Kidney tubule cell (primary cell): ENCODE measurements at regions not wholly inside any gene's neighbourhood (a gene's known extent, or its start where the extent isn't known, plus 50 kb on each side); places are given as distances from the start of the nearest gene placed in this dataset.
A peak's percentile ranks its signal among the peaks of the same experiment; 100 is the strongest.

Source experiments
- DNase-seq: peaks from one replicate; pipeline ENCODE4 v3.0.0-alpha.2; 2018; ENCODE audit warnings: low spot score

DNA sequence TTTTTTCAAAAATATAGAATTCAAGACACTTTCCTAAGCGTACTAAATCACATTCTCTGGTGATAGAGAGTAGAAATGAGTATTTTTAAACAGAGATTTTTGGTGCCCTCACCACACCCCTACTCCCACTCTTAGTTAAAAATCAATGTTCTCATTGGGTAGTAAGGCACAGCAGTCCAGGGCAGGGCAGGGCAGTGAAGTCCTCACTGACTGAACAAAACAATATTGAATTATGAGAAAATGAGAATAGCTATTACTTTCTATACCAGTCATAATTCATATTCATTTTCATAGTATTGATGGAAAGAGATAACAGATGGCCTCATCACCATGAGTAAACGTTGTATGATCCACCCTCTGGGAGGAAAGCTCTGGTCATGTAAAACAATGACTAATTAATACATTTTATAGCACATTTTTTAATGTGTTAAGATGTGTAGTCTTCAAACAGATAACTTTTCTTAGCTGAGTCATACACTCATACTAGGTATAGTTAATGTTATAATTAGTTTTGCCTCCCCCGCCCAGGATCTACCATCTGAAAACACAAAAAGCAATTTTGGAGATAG, 686.1 kb downstream of the KCNJ3 start:
- no peak for DNase-seq

DNA sequence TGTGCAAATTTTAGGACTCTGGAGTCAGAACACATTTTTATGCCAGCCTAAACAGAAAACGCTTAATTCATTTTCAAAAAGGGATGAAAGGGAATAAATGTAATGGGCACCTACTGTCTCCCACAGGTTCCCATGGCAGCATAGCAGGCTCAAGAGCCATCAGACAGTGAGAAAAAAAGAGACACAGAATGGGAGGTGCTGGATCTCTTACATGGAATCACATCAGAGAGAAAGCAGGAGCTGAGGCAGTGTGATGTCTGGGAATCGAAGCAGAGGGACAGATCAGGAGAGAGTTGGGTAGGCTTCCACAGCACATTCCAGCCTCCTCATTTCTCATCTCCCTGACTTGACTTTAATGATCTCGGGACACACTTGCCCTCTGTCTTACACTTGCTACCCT, 684.3 kb downstream of the KCNJ3 start:
- no peak for DNase-seq

DNA sequence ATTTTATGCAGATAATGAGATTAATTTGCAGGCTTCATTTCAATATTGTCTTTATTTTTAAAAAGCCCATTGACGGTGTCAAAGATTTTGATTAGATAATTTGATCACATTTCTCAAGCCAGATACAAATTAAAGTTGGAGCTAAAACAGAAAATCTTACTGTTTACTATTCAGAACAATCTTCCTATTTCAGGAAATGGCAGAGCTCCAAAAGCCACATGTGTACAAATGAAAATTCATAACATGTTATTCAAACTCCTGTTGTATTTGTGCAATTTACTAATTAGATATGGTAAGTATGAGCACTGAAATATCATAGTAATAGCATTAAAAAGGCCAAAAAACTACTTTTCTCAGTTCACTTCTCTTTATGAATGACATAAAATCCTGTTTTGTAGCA, 682.9 kb downstream of the KCNJ3 start:
- no peak for DNase-seq

DNA sequence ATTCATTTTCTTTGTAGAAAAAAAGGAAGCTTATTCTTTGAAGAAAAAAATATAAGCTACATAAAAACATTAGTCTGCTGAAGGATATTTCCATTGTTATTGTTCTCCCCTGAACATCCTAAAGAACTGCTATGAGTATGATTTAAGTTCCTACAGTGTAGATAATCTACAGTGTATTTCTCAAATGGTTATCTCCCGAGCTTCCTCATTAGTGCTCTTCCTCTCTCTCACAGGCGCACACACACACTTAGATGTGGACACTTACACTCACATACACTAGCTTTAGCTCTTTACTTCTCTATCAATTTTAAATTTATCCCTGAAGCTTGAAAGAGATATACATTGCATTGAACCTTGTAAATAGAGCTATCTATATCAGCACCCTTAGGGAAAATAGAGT, 681.0 kb downstream of the KCNJ3 start:
- no peak for DNase-seq

DNA sequence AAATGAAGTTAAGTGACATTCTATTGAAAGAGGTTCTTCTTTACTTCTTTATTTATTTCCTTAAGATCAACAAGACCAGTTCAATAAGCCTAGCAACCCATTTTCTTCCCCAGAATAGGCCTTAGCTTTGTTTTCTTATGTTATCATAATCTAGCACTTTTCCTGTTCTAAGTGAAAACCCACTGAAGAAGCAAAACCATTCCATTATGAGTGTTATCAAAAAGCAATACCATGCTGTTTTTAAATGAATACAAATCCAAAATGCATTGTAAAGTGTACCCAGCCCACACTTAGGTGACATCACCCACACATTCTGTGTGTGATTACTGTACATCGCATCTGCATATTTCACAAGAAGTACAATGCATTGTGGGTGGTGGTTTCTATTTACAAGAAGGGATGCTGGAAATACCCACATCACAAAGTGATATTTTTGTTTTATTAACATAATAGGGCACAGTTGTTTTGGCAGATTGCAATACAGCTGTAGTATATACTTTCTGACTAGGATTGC, 679.5 kb downstream of the KCNJ3 start:
- no peak for DNase-seq

DNA sequence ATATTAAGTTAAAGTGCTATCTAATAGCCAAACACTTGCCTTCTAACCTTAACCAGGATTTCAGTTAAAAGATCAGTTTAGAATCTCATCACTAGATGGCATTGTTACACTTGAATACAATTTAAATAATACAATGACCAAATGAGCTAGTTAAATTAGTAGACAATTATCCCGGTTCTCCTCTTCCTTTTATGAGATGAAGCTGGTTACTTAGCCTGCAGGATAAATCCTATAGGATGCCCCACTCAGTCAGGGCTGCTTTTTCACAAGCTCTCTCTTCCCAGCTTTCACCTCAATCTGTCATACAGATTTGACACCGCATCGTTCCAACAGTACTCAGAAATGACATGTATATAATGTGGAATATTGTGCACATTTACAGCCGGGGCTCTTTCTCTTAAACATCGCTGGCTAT, 678.8 kb downstream of the KCNJ3 start:
- DNase-seq, result peak; percentile 36

DNA sequence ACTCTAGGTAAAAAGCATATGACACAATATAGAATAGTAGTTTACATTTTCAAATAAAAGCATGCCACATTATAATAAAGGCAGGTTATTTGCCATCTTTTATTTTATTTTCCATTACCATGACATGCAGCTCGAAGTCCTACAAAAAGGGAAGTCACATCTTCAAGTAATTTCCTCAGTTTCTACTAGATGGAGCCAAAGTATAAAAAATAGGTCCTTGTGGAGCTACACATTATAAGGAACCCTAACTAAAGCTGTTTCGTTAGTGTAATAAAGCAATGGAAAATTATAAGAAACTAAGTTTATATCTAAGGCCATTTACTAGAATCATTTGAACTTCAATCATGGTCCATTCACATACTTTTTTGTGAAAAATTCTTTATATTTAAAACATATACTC, 674.5 kb downstream of the KCNJ3 start:
- peak; percentile 8 for DNase-seq

DNA sequence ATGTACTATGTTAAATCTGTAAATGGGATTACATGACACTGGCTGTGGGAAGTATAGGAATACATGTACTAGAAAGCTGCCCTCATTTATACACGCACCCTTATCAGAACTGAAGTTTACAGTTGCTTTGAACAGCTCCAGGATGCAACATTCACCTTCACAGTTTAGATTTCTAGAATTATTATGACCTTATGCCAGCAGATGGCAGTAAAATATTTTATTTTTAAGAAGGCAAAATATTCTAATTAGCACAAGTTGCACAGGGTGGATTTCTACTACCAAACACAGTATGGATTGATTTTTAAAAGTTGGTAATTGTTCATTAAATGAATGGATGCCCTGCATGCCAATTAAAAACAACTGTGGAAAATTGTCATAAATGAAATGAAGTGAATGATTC, 670.4 kb downstream of the KCNJ3 start:
- peak; percentile 11 for DNase-seq

DNA sequence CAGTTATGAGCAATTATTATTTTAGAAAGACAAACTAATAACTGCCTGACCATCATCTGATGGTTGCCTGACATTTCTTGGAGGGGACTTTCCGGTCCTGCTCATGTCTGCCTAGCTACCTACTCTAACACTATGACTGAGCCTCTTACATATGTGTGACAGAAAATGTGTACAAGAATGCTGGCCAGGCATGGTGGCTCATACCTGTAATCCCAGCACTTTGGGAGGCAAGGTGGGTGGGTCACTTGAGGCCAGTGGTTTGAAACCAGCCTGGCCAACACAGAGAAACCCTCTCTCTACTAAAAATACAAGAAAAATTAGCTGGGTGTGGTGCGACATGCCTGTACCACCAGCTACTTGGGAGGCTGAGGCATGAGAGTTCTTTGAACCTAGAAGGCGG, 666.3 kb downstream of the KCNJ3 start:
- DNase-seq, result no peak

DNA sequence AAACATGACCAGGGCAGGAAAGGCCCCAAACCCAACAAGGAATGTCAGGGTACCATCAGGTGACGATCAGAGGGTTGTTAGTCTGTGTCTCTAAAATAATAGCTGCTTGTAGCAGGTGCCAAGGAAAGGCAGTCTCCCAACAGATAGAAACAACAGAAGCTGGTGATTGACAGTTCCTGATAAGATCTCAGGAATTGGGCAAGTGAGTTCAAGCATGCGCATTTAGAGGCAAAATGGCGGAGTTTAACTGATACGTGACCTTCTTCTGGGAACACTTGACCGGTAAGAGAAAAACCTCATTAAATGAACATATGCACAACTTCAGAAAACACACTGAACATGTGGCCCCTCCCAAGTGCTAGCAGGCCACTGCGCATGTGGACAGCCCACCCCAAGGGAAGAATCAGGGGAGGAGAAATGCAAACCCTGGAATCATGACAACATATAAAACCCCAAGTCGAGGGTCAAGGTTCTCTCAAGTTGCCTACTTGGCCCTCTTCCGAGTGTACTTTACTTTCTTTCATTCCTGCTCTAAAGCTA, 664.9 kb downstream of the KCNJ3 start:
- no peak for DNase-seq

DNA sequence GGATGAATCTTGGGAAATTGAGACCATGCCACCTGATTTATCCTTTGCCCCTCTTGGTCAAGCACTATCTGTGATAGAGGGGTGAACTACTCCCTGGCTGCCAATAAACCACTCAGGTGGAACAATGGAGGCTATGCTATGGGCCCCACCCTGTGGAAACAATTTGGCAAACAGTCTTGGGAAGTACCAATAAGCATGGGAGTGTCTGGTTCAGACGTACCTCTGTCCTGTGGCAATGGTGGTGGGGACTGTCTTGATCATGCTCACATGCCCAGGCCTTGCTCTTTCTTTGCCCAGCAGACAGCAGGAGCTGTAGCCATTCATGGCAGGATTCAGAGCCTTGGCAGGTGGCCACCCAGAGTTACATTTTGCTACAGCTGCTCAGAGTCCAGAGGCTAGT, 658.7 kb downstream of the KCNJ3 start:
- no peak for DNase-seq

DNA sequence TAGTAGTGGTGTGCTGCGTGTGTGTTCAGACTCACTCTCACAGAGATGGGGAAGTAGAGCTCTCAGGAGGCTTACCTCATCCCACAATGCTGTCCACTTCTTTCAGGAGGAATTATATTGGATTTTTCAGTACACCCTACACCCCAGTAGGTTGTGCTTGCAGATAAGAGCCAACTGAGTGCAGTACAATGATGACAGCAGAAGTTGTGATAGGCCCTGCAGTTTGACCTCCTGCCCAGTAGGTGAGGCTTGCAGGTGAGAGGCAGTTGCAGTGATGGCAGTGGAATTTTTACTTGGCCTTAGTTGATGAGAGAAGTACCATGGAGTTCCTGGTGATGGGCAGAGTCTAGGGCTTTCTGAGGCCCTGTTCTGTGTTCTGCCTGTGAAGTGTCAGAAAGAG, 657.8 kb downstream of the KCNJ3 start:
- DNase-seq, result no peak

DNA sequence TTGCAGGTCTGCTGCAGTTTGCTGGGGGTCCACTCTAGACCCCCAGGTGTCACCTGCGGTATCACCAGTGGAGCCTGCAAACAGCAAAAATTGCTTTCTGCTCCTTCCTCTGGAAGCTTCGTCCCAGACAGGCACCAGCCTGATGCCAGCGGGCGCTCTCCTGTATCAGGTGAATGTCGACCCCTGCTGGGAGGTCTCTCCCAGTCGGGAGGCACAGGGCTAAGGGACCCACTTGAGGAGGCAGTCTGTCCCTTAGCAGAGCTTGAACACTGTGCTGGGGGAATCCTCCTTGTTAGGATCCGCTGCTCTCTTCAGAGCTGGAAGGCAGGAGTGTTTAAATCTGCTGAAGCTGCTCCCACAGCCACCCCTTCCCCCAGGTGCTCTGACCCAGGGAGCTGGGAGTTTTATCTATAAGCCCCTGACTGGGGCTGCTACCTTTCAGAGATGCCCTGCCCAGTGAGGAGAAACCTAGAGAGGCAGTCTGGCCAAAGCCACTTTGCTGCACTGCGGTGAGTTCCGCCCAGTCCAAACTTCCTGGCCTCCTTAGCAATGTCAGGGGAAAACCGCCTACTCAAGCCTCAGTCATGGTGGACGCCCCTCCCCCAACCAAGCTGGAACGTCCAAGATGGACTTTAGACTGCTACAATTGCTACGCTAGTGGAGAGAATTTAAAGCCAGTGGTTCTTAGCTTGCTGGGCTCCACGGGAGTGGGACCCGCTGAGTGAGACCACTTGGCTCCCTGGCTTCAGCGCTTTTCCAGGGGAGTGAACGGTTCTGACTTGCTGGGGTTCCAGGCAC, 652.5 kb downstream of the KCNJ3 start:
- no peak for DNase-seq

DNA sequence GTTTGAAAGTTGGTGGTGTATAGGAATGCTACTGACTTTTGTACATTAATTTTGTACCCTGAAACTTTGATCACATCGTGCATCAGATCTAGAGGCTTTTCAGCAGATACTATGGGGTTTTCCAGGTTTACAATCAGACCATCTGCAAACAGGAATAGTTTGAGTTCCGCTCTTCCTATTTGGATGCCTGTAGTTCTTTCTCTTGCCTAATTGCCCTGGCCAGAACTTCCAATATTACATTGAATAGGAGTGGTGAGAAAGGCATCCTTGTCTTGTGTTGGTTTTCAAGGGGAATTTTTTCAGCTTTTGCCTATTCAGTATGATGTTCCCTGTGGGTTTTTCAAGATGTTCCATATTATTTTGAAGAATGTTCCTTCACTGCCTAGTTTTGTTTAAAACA, 633.5 kb downstream of the KCNJ3 start:
- no peak for DNase-seq

DNA sequence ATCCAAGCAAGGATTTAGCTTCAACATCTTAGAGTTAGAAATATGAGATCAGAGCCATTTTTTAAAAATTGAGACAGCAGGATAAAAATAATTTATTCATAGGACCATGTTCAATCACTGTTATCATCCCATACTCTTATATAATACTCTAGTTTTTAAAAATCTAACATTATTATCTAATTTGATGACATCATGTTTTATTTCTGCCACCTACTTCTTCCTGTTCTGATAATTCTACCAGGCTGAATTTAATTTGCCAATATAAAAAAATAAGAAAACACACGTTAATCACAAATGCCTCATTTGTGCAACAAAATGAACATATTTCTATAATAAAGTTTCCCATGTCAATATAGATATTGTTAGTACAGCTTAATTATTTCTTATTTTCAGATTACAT, 621.7 kb downstream of the KCNJ3 start:
- DNase-seq, result no peak

DNA sequence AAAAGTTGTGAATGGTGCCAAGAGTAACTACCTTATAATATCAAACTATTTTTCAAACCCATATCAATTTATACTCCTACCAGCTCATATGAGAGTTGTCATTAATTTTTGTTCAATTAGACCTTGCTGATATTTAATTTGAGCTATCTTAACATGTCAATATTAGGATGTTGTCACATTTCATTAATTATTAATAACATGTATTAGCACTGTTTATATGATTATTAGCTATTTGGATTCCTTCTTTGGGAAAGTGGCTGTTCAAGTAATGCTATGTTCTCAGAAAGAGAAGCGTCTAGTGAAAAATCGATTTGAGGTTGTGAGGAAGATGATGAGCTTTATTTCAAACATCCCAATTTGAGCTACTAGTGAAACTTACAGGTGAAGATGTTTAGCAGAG, 620.2 kb downstream of the KCNJ3 start:
- DNase-seq, result no peak

DNA sequence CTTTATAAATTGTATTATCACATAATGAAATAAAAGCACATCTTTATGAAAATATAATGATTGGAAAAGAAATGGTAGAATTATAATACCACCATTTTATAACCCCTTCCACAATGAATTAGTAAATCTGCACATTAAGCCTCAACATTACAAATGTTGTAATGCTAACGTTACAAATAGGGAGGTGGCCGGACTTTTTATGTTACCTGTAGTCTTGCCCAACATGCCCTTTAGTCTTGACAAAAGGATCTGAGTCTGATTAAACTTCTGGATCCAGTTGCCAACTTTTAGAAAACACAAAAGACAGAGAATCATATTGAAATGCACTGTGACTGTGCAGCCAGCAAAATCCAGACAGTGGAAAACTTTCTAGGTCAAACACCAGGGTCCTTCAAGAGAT, 617.3 kb downstream of the KCNJ3 start:
- no peak for DNase-seq

DNA sequence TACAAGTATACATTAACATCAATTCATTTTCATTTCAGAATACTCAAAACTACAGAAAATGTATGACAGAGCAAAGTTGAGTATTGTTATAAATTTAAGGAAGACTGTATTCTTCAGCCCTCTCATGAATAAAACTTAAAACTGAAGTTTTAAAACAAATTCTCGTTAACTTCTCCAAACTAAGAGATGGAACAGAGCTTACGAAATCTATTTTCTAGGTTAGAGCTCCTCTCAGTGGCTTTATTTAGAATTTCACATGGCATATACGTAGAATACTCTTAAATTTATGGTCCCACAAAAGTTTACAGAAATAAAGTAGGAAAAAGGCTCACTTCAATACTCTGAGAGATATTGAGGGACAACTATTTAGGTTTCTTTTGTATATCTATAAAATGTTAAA, 612.1 kb downstream of the KCNJ3 start:
- DNase-seq, result peak; percentile 50

DNA sequence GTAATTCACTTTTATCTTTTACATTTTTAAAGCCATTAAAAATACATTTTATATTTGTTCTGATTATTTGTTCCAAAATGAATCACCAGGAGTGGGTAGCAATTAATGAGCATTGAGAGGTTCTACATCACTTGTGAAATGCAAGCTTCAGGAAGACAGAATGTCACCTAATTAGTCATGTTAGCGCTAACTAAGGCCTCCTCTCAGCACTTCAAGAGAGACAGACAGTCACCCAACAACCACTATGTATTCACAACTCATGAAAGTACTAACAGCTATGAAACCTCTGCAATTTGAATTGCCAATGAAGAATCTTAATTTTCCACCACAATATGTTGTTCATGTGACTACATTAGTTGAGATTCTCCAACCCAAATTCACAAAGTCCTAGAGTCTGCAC, 611.0 kb downstream of the KCNJ3 start:
- no peak for DNase-seq

DNA sequence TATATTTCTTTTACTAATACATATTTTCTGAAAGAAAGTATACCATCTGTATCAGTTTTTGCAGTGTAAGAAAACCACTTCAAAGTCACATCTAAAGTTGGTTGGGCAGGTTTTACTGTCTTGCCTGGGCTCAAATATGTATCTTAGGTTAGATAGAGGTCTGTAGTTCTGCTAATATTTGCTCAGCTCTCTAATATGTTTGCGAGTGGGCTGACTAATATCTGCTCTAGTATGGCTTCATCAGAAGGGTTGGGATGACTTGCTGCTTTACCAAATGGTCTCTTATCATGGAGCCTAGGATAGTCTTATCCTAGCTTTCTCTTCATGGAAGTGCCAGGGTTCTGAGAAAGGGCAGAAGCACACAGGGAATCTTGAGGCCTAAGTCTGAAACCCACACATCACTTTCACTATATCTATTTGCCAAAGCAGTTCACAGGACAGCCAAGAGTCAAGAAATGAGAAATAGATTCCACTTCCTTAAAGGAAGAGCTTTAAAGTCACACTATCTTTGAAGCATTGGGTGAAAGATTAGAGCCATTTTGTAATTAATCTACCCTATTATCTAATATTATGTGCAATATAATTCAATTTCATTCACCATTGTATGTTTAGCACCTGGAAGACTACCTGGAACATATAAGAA, 610.0 kb downstream of the KCNJ3 start:
- DNase-seq, result no peak

DNA sequence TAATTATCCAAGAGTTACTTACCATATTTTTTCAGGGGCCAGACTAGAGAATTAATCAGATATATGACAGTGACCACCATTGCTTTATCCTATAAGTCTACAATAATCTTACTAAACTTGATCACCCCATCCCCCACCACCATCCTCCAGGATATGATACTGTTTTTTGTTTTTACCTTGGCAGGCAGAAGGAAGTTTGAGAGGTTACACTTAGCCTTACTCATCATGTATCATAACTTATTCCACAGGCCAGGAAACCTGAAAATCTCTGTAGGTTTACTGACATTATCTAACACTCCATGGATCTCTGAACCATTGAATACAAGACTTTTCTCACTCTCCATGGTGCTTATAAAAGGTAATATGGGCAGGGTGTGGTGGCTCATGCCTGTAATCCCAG, 602.7 kb downstream of the KCNJ3 start:
- DNase-seq, result peak; percentile 57

DNA sequence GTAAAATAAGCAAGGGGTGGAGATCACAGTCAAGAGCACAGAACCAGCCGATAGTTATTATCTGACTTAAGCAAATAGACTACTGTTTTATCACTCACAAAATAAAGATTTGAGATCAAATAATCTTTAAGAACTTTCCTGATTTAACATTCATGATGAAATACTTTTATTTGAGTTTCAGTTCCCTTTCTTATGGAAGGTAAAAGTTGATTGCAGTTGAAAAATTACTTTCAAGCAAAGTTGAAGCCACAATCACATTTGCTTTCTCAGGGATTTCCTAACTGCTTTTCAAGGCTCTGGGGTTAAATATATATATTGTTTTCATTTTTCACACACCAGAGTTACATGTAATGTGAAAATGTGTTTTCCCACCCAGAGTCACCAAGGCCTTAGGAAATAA, 599.5 kb downstream of the KCNJ3 start:
- no peak for DNase-seq

DNA sequence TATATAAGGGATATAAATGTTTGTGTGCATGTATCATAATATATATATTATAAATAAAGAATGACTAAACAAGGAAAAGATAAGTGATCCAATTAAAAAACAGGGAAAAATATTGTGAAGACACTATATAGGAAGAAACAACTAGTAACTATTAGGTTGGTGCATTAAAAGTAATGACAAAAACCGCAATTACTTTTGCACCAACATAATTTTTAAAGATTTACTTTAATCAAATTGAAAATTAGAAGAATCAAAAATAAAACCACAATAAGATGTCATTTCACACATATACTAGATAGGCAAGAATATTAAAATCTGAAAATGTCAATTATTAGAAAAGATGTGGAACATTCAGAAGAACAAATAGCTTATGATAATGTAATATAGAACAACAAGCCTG, 595.9 kb downstream of the KCNJ3 start:
- no peak for DNase-seq
